Natural killer cell (primary cell): ENCODE measurements at regions not wholly inside any gene's neighbourhood (a gene's known extent, or its start where the extent isn't known, plus 50 kb on each side); places are given as distances from the start of the nearest gene placed in this dataset.

ENCODE experiments used
- ATAC-seq, 3 donors: fragments of 150-1000 bp in 2 of 3; fragments of 200-7000 bp in 1 of 3; cut with Tn5 transposase; 1 replicate in 1 of 3; 2 replicates in 2 of 3; pipeline ENCODE4 v1.10.0; 2021; ENCODE audit warnings: mild to moderate bottlenecking in 2 of 3, moderate library complexity in 2 of 3
- DNase-seq, 2 donors: peaks; one replicate each; pipeline versions ENCODE4 v3.0.0 to v3.0.0-alpha.2; 2013 to 2021; ENCODE audit warnings: mixed read lengths in 1 of 2
- H3K27ac ChIP-seq: one replicate; pipeline ENCODE4 v1.5.1; 2013; ENCODE audit warnings: mild to moderate bottlenecking, low read length
- H3K27me3 ChIP-seq: one replicate; pipeline ENCODE4 v1.6.1; 2013; ENCODE audit warnings: low read length; ENCODE audit not compliant: control insufficient read depth, insufficient read depth
- H3K36me3 ChIP-seq: one replicate; pipeline ENCODE4 v1.6.1; 2013; ENCODE audit warnings: low read length; ENCODE audit not compliant: control insufficient read depth, insufficient read depth
- H3K4me1 ChIP-seq: one replicate; pipeline ENCODE4 v1.6.1; 2013; ENCODE audit warnings: low read length; ENCODE audit not compliant: control insufficient read depth, insufficient read depth
- H3K4me3 ChIP-seq: one replicate; pipeline ENCODE4 v1.5.1; 2013; ENCODE audit warnings: low read length
- H3K9me3 ChIP-seq: one replicate; pipeline ENCODE4 v1.6.1; 2013; ENCODE audit warnings: low read length; ENCODE audit not compliant: control insufficient read depth, insufficient read depth
- H3K27ac Mint-ChIP-seq, 2 donors: one replicate each; pipeline ENCODE4 v1.8.0; 2022; ENCODE audit warnings: mild to moderate bottlenecking in 2 of 2, mixed read lengths in 2 of 2, moderate library complexity in 1 of 2
- H3K27me3 Mint-ChIP-seq, 2 donors: one replicate each; pipeline ENCODE4 v1.8.0; 2022; ENCODE audit warnings: low read depth in 2 of 2, mixed read lengths in 2 of 2
- H3K36me3 Mint-ChIP-seq: one replicate; pipeline ENCODE4 v1.8.0; 2022; ENCODE audit warnings: mixed read lengths
- H3K4me1 Mint-ChIP-seq, 2 donors: one replicate each; pipeline ENCODE4 v1.8.0; 2022; ENCODE audit warnings: mixed read lengths in 2 of 2
- H3K4me3 Mint-ChIP-seq: one replicate; pipeline ENCODE4 v1.8.0; 2022; ENCODE audit warnings: mild to moderate bottlenecking, moderate library complexity, mixed read lengths
- H3K9me3 Mint-ChIP-seq, 2 donors: one replicate each; pipeline ENCODE4 v1.8.0; 2022; ENCODE audit warnings: mixed read lengths in 2 of 2
- CTCF ChIP-seq: fragments of 200-600 bp; IDR thresholded peaks from one replicate; pipeline ENCODE4 v1.8.0; 2022; ENCODE audit warnings: antibody characterized with exemption
- WGBS: methylation state at CpG from one replicate; pipeline ENCODE4 v1.1.7; 2013; ENCODE audit warnings: missing lambda C conversion rate; ENCODE audit not compliant: insufficient coverage; 5-methylcytosine and 5-hydroxymethylcytosine counted together
- intact Hi-C: fragments of 100-400 bp; cut with micrococcal nuclease; formaldehyde crosslinking; loops from one replicate; pipeline ENCODE4 v1.14.2; 2022

GRCh38 chr10:61067671-61068336 is 123.8 kb upstream of the RHOBTB1 start:
- intact Hi-C loops = no loop called here

GRCh38 chr10:61066661-61067344 is 122.8 kb upstream of the RHOBTB1 start:
- Histone ChIP-seq H3K27me3 (no peaks in the 10 kb centered on the region), H3K4me3 (no peak overlapping the region), H3K27ac (no peak overlapping the region), H3K9me3 (no peaks in the 10 kb centered on the region), H3K36me3 (no peaks in the 10 kb centered on the region), H3K4me1 (no peaks in the 10 kb centered on the region)
- DNase-seq (no peak), ATAC-seq (no peak)
- Mint-ChIP-seq H3K27me3 (no peaks in the 10 kb centered on the region), H3K36me3 (no peaks in the 10 kb centered on the region), H3K27ac (no peak overlapping the region), H3K9me3 (no peaks in the 10 kb centered on the region), H3K4me1 (no peaks in the 10 kb centered on the region), H3K4me3 (no peak overlapping the region)
- intact Hi-C loops = no loop called here
- 85% methylated on average over 6 of the region's 7 CpGs for WGBS
- no peak for TF ChIP-seq CTCF

More at GRCh38 chr10:61067671-61068336, 123.8 kb upstream of the RHOBTB1 start:
- Mint-ChIP-seq H3K27ac (no peak overlapping the region), H3K27me3 (no peaks in the 10 kb centered on the region), H3K4me3 (no peak overlapping the region), H3K36me3 (no peaks in the 10 kb centered on the region), H3K9me3 (no peaks in the 10 kb centered on the region), H3K4me1 (no peaks in the 10 kb centered on the region)
- WGBS = 77% methylated on average over 4 of the region's 4 CpGs
- DNase-seq (no peak), ATAC-seq (no peak)
- H3K4me1 ChIP-seq = no peaks in the 10 kb centered on the region
- no peak overlapping the region for H3K27ac ChIP-seq
- H3K9me3 ChIP-seq = no peaks in the 10 kb centered on the region
- no peaks in the 10 kb centered on the region for H3K36me3 ChIP-seq
- no peak for TF ChIP-seq CTCF
- H3K27me3 ChIP-seq = no peaks in the 10 kb centered on the region
- no peak overlapping the region for H3K4me3 ChIP-seq

DNA sequence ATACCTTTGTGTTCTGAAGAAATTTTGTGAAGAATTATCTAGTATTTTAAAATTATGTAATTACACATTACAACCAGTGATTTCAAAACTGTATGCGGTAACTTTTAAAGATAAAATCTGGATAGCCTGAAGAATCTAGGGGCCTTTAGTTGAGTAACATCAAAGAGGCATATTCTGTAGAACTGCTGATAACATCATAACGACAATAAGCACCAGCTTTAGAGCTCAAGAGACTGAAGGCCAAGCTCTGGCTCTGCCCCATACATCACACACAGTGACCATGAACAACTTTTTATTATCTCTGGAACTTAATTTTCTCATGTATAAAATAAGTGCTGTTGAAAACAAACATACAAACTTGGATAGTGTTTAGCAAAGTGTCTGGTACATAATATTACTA is 121.1 kb upstream of the RHOBTB1 start:
- Histone ChIP-seq H3K9me3 (no peaks in the 10 kb centered on the region), H3K27me3 (no peaks in the 10 kb centered on the region), H3K4me1 (no peaks in the 10 kb centered on the region), H3K36me3 (no peaks in the 10 kb centered on the region), H3K27ac (no peak overlapping the region), H3K4me3 (no peak overlapping the region)
- no peaks in the 10 kb centered on the region for H3K9me3 Mint-ChIP-seq
- H3K27ac Mint-ChIP-seq = no peak overlapping the region
- intact Hi-C loops = no loop called here
- no peaks in the 10 kb centered on the region for H3K27me3 Mint-ChIP-seq
- no peak for TF ChIP-seq CTCF
- DNase-seq (no peak), ATAC-seq (no peak)
- H3K36me3 Mint-ChIP-seq = no peaks in the 10 kb centered on the region
- H3K4me1 Mint-ChIP-seq = no peaks in the 10 kb centered on the region
- WGBS = 70% methylated on average over 2 of the region's 2 CpGs
- H3K4me3 Mint-ChIP-seq = no peak overlapping the region

- no peaks in the 10 kb centered on the region for H3K9me3 ChIP-seq
- ATAC-seq (no peak), DNase-seq (no peak)
- no peaks in the 10 kb centered on the region for H3K36me3 ChIP-seq
- H3K27me3 ChIP-seq = no peaks in the 10 kb centered on the region
- no peak overlapping the region for H3K27ac ChIP-seq
- Mint-ChIP-seq H3K27ac (no peak overlapping the region), H3K36me3 (no peaks in the 10 kb centered on the region), H3K4me3 (no peak overlapping the region), H3K9me3 (no peaks in the 10 kb centered on the region), H3K27me3 (no peaks in the 10 kb centered on the region), H3K4me1 (no peaks in the 10 kb centered on the region)
- 95% methylated on average over 4 of the region's 4 CpGs for WGBS
- TF ChIP-seq CTCF = no peak
- intact Hi-C loops = no loop called here
- H3K4me3 ChIP-seq = no peak overlapping the region
- no peaks in the 10 kb centered on the region for H3K4me1 ChIP-seq
Observed at GRCh38 chr10:61064356-61064755, 120.4 kb upstream of the RHOBTB1 start.
